Endothelial cell of hepatic sinusoid (primary cell): ENCODE measurements at regions not wholly inside any gene's neighbourhood (a gene's known extent, or its start where the extent isn't known, plus 50 kb on each side); places are given as distances from the start of the nearest gene placed in this dataset.
"Not testable (repeated sequence)": the region's sequence is repeated elsewhere in the genome, so short reads cannot be mapped to it uniquely, and the experiment has no call there.

Experiments used
- in situ Hi-C: cut with HindIII; loops from 2 replicates; pipeline ENCODE4 v1.10.0; 2017; ENCODE audit warnings: low sequenced_read_pairs

DNA sequence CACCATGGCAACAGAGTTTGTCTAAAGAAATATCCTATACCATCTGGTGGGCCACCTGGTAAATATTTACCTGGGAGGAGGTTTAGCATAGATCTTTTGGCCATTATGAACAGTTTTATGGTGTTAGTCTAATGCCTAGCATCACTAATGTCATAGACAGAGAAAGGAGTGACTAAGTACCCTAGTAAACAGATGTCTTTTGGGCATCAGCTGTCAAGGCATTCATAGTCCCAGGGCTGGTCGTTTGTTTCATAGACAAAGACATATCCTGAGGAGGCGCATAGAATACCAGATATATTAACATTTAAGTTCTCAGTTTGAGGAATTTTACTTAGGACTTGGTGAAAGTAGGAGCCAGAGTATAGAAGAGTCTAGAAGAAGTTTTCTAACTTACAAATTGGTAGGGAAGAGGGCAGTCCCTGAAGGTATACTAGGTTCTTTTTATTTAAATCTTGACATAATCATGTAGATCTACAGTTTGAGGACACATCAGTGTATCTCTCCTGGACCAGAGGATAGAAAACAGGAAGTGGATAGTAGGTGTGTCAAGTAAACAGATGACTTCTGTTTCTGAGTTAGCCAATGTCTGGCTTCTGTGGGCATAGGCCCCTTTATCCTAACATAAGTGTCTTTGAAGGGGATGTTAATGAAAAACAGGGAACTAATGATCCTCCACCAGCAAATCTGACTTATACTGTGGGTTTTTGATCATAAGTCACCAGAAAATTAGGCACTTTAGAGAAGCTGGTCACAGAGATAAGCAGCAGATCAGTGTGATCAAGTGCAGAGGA is 105.0 kb upstream of the PRSS3 start:
- in situ Hi-C loops: no loop called here

DNA sequence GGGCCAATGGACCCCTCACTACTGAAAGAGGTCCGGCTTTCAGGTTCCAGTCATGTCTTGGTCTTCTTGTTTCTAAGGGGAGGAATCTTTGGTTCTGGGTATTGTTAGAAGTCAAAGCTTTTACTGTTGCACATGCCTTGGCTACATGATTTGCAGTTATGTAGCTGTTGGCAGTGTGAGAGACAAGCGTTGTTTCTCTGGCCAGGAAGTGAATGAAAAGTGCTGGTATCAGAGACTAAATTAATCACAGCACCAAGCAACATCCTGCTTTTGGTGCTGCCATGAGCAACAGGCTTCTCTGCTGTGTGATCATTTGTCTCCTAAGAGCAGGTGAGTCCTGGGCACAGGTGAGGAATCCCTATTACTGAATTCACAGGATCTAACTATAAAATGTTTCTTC is 100.1 kb upstream of the PRSS3 start:
- in situ Hi-C loops: no loop called here

GRCh38 chr9:33695856-33696255 is 99.5 kb upstream of the PRSS3 start:
- in situ Hi-C loops: no loop called here

GRCh38 chr9:33697171-33697570 is 98.2 kb upstream of the PRSS3 start:
- in situ Hi-C loops: no loop called here

DNA sequence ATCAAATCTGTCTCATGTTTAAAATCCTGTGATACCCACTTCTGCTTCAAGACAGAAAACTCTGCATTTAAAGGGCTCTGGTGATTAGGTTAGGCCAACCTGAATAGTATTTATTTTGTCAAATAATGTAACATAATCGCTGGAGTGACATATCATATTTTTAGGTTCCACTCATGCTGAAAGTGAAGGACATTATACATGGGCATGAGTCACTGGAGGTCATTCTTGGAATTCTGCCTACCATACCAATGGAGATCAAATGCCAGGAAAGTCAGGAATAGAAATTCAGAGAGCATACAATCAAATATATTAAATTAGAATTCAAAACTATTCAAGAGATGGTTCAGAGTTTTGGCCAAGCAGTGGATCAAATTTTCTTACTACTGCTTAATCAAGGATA is 97.1 kb upstream of the PRSS3 start:
- in situ Hi-C loops: no loop called here

DNA sequence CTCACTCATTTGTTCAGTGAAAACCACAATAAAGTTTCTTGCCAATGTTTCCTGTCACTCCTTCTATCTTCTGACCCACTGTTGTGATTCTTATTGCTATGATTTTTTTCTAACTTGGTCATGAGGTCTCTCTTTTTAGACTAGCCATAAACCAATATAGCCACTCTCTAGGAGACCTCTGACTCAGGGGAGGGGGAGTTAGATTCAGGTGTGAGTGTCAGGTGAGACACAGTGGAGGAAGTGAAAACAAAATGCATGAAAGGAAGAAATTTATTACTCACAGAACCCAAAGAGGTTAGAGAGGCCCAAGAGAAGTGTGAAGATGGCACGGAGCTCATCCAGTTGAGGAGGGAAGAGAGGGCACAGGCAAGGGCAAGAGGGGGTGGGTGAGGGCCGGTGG is 94.4 kb upstream of the PRSS3 start:
- in situ Hi-C loops: not testable (repeated sequence)

- in situ Hi-C loops: no loop called here
Measured at GRCh38 chr9:33703430-33704102, 91.8 kb upstream of the PRSS3 start.

GRCh38 chr9:33705440-33705839 is 89.9 kb upstream of the PRSS3 start:
- in situ Hi-C loops: not testable (repeated sequence)

GRCh38 chr9:33708441-33708840 is 86.9 kb upstream of the PRSS3 start:
- in situ Hi-C loops: no loop called here

- in situ Hi-C loops: no loop called here
Measured at GRCh38 chr9:33709269-33709668, 86.1 kb upstream of the PRSS3 start.

DNA sequence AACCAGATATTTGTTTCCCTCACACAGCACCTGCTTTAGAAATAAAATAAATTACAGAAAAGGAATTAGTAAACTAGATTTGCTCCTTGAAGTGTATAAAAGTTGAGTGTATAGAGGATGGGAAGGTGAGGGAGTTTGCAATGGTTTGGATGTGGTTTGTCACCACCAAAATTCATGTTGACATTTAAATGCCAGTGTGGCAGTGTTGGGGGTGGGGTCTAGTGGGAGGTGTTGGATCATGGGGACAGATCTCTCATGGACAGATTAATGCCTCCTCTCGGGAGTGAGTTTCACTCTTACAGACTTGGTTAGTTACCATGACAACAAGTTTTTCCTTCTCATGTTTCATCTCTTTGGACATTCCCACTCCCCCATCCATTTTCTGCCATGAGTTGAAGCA is 83.9 kb upstream of the PRSS3 start:
- in situ Hi-C loops: not testable (repeated sequence)

DNA sequence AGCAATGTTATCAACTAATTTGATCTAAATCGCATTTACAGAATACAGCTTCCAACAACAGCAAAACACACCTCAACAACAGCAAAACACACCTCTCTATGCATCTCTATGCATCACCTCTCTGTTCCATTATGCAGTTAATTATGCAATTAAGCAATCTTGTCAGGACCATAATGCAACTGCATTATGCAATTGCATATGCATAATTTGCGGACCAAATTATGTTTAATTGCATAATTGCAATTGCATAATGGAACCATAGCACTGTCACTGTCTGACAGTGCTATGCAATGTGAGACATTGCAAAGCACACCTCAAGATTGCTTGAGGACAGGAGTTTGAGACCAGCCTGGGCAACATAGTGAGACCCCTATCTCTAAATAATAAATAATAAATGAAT is 80.4 kb upstream of the PRSS3 start:
- in situ Hi-C loops: loop anchor here (5.0 kb wide), 1 partner anchor 93 kb away; no protein-coding TSS in a partner anchor

GRCh38 chr9:33718987-33719386 is 76.4 kb upstream of the PRSS3 start:
- in situ Hi-C loops: loop anchor here (5.0 kb wide), 1 partner anchor 97 kb away; no protein-coding TSS in a partner anchor

- in situ Hi-C loops: loop anchor here (5.0 kb wide), 1 partner anchor 97 kb away; no protein-coding TSS in a partner anchor
Measured at GRCh38 chr9:33719581-33720374, 75.6 kb upstream of the PRSS3 start.

- in situ Hi-C loops: no loop called here
Measured at GRCh38 chr9:33721674-33722358, 73.5 kb upstream of the PRSS3 start.

DNA sequence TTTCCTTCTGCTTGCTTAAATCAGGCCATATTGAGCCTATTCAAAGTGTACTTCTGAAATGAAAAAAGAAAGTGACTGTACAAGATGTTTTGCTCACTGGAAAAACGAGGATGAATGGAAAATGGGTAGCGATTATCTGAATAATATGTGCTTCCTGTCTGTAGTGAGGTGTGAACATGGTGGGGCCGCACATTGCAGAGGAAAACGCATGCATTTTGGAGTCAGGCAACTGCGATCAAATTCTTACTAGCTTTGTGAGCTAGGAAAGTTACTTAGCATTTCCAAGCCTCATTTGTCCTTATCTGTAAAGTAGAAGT is 73.0 kb upstream of the PRSS3 start:
- in situ Hi-C loops: no loop called here

DNA sequence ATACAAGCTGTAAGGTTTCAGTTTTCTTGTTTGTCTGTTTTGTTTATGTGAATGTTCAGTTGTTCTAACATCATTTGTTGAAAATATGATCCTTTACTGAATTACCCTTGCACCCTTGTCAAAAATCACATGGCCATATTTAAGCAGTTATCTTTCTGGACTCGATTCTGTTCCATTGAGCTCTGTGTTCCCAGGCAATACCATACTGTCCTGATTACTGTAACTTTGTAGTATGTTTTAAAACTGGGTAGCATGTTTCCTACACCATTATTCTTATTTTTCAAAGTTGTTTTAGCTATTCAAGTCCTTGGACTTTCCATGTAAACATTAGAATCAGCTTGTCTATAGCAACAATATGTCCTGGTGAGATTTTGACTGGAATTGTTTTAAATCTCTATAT is 66.7 kb upstream of the PRSS3 start:
- in situ Hi-C loops: no loop called here

DNA sequence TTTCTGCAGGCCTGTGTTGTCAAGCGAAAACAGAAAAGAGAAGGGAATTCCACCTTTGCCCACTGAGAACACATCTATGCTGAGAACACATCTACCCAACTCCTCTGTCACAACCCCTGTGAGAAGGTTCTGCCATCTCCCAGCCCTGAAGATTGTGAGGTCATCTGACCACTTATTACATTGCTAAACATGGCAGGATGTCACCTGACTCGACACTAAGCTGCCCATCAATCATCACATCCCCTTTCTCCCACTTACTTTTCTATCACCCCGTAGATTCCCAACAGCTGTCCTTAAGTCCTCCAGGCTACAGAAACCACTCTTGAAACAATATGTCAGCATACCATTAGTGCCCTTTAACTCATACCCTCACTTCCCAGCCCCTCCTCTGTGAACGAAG is 64.2 kb upstream of the PRSS3 start:
- in situ Hi-C loops: no loop called here

GRCh38 chr9:33731625-33732024 is 63.7 kb upstream of the PRSS3 start:
- in situ Hi-C loops: no loop called here

- in situ Hi-C loops: not testable (repeated sequence)
Measured at GRCh38 chr9:33734247-33734940, 61.0 kb upstream of the PRSS3 start.
